ENCODE measurements at regions not wholly inside any gene's neighbourhood (a gene's known extent, or its start where the extent isn't known, plus 50 kb on each side); places are given as distances from the start of the nearest gene placed in this dataset.

DNA sequence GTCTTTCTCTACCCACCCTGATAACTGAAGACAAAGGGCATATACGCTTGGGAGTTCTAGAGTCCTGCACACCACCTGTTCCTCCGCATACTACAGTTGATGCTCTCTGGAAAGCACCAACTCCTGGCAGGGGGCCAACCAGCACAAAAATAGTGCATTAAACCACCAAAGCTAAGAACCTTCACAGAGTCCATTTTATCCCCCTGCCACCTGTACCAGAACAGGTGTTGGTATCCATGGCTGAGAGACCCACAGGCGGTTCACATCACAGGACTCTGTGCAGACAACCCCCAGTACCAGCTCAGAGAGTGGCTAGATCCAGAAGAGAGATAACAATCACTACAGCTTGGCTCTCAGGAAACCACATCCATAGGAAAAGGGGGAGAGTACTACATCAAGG lies 114.4 kb upstream of the POU1F1 start:
- no peak for DNase-seq

DNA sequence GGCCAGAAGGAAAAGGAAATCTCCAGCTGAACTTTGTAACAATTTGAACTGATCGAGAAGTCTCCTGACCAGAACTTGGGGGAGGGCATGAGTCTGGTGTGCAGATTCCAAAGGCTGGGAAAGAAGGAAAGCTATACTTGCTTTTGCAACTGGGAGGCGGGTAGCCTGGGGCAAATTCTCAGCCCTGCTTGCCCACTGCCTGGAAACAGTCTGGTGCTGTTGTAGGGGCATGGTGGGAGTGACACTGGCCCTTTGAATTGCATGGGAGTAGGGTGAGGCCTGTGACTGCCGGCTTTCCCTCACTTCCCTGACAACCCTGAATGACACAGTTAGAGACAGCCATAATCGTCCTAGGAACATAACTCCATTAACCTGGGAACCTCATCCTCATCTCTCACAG lies 114.0 kb upstream of the POU1F1 start:
- DNase-seq = no peak

DNA sequence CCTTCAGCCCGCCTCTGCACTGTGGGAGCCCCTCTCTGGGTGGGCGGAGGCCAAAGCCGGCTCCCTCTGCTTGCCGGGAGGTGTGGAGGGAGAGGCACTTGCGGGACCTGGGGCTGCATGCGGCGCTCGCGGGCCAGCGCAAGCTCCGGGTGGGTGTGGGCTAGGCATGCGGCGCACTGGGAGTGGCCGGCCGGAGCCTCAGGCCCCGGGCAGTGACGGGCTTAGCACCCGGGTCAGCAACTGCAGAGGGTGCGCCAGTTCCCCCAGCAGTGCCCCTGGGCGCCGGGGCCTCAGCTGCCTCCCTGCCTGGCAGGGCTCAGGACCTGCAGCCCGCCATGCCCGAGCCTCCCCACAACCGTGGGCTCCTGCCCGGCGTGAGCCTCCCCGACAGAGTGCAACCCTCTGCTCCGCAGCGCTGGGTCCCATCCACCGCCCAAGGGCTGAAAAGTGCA lies 98.9 kb upstream of the POU1F1 start:
- no peak for DNase-seq

DNA sequence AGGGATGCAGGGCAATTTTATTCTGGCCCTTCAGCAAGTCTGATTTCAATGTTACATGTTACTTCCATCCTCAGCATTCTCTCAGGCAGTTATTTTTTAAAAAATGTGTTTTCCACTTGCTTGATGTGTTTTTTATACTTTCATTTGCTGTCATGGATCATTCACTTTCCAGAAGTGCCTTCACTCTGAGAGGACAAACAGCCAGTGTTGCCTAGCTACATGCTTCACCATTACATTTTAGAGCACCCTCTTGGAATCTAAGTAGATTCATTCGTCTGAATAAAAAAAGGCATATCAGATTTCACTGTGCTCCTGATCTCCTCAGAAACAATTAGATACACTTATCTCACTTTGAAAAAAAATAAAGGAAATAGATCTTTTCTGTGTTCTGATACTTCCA lies 93.6 kb upstream of the POU1F1 start:
- no peak for DNase-seq

DNA sequence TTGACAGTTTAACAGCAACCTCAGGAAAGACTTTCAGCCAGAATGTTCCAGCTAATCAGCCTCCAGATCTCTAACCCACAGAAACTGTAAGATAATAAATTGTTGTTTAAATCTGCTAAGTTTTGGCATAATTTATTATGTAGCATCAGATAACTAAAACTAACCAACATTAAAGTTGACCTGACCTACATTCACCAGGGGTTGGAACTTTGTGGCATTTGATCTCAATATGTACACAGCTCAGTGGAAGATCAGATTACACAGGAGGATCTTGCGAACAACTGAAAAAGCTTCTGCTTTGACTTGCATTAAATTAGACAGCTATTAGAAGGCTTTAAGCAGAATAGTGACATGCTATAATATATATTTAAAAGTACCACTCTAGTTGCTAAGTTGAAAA lies 91.4 kb upstream of the POU1F1 start:
- no peak for DNase-seq

DNA sequence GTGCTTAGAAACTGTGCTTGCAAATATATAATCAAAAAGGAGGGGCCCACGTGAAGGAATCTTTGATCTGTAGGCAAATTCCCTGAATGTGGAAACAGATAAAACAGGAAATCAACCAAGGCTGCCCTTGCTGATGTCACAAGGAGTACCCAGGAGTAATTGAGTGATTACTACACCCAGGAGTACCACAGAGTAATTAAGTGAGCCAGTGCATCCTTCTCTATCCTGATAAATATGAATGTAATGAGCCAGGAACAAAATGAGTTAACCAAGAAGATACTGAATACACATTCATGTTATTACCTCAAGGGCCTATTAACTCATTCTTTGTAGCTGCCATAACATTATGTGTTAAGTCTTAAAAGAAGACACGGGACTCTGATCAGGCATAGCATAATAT lies 87.3 kb upstream of the POU1F1 start:
- no peak for DNase-seq

DNA sequence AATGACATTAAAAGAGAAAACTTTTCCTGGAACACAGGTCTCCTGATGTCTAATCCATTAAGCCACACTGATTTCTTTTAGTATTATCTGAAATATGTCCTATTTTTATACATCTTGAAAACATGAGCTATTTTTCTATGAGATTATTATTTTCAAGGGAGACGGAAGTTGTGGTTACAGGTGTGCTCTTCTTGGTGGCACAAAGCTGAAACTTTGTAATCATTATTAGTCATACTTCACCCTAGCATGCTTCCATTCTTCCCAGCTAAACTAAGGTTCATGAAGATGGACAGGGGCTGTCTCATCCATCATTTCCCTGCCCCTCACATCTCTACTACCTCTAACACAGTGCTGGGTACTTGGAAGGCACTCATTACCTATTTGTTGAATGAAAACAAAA lies 85.6 kb upstream of the POU1F1 start:
- DNase-seq = no peak

DNA sequence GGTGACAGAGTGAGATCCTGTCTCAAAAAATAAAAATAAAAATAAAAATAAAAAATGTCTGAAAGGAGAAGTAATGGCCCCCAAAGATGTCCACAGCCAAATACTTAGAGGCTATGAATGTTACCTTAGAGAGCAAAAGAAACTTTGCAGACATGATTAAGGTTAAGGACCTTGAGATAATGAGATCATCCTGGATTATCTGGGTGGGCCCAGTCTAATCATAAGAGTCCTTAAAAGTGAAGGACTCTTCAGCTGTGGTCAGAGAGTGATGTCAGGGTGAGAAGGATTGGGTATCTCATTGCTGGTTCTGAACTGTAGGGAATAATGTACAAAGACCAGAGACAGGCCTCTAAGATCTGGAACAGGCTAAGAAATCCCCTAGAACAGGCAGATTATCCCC lies 84.9 kb upstream of the POU1F1 start:
- no peak for DNase-seq

DNA sequence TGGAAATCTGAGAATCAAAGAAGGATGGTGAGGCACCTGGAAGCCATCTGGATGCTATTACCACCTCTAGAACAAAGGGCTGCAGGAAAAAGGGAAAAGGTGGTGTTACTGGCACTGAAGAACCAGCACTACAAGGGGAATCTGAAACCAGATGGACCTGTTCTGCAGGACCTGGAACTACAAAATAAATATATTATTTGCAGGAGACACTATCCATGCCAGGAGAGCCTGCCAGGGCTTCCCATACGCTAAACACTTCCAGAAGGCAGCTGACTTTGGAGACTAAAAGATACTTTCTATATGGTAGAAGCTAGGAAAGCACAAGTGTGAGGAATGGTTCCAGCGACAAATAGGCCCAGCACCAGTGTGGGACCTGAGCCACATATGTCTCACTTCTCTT lies 83.4 kb upstream of the POU1F1 start:
- DNase-seq = no peak

DNA sequence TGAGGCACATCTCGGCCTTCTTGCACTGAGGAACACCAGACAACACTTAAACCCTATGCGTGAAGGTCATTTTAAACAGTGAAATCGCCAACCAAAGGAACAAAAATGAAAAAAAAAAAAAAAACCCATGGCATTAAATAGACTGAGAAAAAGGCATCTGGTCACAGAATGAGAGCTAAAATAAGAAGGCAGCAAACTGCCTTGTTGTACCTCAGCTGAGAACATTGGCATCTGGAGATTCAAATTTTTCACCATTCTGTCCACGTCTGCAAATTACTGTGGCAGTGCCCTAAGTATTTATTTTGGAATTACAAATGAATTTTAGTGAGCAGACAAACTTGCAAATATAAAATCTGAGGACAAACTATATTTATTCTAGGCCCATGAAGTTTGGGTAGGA lies 82.6 kb upstream of the POU1F1 start:
- no peak for DNase-seq

DNA sequence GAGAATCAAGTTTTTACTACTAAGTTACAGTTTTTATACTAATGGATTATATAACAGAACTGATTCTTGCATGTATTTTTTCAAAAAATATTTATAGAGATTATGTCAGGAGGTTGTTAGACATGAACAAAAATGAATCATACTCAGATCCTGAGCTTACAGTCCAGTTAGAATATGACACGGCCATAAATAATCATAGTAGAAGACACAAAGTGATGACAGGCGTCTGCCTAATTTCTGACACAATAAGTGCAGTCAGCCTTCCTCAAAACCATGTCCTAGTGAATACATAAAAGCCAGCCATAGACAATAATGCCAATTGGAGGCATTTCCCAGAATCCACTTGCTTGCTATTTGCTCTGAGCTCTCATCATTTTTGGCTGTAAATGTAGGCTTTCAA lies 81.7 kb upstream of the POU1F1 start:
- DNase-seq = no peak

DNA sequence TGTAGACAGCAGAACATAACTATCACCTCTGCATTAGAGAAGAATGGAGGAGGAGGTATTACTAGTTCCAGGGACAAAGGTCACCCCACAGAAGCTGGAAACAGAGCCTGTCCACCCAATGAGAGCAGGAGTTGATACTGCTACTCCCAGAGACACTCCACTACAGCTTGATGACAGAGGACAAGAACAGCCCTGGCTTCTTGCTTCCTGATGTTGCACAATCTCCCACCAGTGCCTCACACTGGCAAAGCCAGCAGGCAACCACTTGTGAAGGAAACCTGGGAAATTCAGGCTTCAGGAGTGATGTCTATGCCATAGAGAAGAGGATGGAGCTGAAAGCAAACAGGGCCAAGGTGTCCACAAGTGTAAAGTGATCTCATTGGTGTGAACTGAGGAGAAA lies 78.0 kb upstream of the POU1F1 start:
- no peak for DNase-seq

DNA sequence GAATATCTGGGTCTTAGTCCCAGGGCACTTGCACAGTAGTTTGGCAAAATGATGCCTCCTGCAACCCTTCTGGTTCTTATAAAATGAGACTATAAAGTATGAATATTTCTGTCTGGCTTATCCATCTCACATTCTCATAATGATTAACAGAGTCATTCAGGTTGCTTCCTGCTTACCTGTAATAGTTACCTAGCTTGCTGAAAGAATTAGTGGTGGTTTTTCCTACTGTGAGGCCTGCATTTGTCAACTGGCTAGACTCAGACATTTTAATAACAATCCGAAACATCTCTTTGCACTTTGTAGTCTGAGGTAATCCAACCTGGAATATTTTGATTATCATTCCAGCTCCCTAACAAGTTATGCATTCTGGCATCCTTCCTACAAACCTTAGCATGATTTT lies 75.6 kb upstream of the POU1F1 start:
- DNase-seq = no peak

DNA sequence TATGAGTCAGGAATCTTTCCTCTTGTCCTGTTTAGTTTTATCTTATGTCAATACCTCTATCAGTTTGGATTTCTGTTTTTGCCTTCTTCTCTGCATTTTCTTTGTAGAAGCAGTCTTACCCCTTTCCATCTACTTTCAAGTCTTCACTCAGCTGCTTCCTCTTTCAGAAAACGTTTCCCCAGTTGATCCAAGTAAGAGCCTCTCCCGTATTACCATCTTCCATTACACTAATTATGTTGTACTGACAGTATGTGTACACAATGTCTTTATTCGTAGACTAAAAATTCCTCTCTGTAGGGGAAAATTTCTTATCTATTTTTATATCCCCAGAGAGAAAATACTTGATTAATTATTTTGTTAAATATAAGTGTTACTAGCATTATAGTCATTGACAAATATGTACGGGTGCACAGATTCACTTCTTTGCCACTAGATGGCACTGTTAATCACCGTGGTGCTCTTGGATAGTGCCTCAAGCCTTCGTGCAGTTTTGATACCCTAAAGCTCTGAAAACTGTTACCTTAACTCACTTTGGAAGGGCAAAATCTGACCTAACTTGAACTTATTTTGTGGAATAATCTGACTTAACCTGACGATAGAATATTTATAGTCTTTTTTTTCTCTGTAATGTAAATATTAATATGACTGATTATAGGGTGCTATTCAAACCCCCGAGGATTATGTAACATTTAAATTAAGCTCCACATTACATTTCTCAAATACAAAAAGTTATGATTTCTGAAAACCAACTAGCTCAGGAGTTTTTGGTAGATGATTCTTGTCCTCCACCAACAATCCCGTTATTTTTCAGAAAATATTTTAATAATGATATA lies 74.2 kb upstream of the POU1F1 start:
- peak; percentile 57 for DNase-seq

DNA sequence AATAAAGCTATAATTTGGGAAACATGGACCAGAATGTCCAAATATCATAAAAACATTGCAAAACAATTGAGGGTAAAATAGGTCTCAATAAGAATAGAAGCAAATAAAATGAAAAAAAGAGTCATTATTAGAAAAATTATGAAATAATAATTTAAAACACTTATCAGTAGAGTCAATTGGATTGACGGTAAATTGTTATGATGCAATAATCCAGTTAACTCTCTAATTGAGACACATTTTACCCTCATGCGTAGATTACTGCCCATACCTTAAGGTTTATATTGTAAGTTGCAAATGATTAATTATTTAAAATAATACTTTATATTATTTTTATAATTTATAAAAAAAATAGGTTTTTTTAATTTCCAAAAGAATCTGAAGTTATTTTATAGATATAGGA lies 73.4 kb upstream of the POU1F1 start:
- no peak for DNase-seq

DNA sequence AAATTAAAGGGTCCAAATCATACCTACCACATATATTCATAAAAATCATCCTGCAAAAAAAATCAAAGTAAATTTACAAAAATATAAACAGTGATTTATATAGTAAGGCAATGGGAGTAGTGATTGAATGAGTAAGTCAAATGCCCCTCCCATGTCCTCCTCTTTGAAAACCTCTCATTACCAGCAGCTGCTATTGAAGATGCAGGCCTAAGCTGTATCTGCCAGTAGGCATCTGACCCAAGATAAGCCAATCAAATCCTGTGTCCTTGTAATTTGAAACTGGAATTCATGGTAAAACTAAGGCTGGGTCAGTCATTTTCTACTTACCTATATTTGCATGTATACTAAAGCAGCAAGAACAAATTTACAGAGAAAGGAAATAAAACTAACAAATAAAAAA lies 60.4 kb upstream of the POU1F1 start:
- no peak for DNase-seq

DNA sequence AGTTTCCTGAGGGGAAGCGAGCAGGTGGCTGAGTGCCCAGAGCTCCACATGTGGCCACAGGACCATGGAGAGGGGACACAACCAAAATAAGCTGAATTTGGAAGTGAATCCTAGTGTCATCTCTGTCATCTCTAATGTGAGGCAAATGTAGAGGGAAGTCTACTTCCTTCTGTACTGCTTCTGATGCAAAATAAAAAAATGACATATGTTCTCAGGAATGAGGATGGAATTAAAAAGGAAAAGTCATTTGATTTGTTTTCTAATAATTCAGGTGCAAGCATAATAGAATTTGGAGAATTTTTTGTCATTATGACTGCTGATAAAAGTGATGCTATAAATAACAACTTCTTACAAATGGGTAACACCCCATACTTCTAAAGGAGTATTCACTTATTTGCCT lies 59.5 kb upstream of the POU1F1 start:
- no peak for DNase-seq

DNA sequence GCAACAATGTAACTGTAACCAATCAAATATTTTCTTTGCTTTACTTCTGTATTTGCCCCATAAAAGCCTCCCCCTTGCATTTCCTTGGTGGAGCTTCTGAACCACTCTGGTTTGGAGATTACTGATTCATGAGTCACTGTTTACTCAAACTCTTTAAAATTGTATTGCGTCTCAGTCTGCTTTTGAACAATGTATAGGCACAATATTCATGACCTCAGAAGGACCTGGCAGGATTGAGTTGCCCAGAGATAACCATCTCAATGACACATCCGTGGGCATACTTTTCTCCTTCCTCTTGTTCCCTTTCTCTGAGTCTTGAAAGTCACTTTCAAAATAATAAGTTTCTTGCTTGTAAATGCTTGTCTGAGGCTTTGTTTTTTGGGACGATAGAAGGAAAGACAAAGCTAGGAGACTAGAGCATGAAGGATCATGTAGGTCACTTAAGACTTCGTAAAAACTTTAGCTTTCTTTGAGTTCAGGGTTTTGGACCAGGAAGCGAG lies 57.1 kb upstream of the POU1F1 start:
- DNase-seq = no peak

DNA sequence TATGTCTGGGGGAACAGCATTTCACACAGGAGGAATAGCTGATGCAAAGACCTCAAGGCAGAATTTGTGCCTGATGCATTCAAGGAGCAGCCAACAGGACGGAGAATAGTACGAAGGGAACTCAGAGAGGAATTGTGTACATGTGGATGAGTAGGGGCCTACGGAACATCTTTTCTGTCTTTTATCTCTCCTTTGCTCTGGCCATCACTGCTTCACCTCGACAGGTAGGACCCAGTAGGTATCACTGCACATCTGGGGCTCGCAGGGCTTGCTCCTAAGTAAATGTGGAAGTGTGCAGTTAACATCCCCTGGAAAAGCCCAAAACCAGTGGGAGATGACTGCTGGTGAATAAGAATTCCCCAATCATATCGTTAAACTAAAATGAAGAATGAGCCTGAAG lies 56.4 kb upstream of the POU1F1 start:
- no peak for DNase-seq

DNA sequence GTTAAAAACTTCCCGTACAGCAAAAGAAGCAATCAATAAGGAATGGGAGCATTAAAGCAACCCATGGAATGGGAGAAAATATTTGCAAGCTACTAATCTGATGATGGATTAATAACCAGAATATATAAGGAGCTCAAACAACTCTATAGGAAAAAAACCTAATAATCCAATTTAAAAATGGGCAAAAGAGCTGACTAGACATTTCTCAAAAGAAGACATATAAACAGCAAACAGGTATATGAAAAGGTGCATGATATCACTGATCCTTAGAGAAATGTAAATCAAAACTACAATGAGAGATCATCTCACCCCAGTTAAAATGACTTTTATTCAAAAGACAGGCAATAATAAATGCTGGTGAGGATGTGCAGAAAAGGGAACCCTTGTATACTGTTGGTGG lies 52.7 kb upstream of the POU1F1 start:
- DNase-seq = no peak

Measured in CD4-positive, alpha-beta T cell treated with Interleukin-21 for 1 hour (primary cell).